Suprapubic skin (tissue), 4 donors: ENCODE measurements at regions not wholly inside any gene's neighbourhood (a gene's known extent, or its start where the extent isn't known, plus 50 kb on each side); places are given as distances from the start of the nearest gene placed in this dataset.

Experiments
- DNase-seq, 2 donors: peaks; one replicate each; pipeline ENCODE4 v3.0.0-alpha.2; 2019; ENCODE audit warnings: low spot score in 2 of 2
- H3K27ac ChIP-seq: fragments of 200-600 bp; sonication (generic); one replicate; pipeline ENCODE4 v1.5.1; 2019
- H3K27me3 ChIP-seq: fragments of 200-600 bp; sonication (generic); one replicate; pipeline ENCODE4 v1.5.1; 2019
- H3K36me3 ChIP-seq: fragments of 200-600 bp; sonication (generic); one replicate; pipeline ENCODE4 v1.5.1; 2019
- H3K4me1 ChIP-seq: fragments of 200-600 bp; sonication (generic); one replicate; pipeline ENCODE4 v1.5.1; 2019
- H3K4me3 ChIP-seq: fragments of 200-600 bp; sonication (generic); one replicate; pipeline ENCODE4 v1.5.1; 2019; ENCODE audit warnings: mild to moderate bottlenecking
- H3K9me3 ChIP-seq: fragments of 200-600 bp; sonication (generic); one replicate; pipeline ENCODE4 v1.5.1; 2019
- EP300 ChIP-seq: sonication (generic); formaldehyde crosslinking; IDR thresholded peaks from one replicate; pipeline ENCODE4 v1.6.1; 2017; ENCODE audit warnings: antibody characterized with exemption
- POLR2A ChIP-seq, 2 donors: fragments of 450-650 bp; IDR thresholded peaks; one replicate each; pipeline ENCODE4 v1.6.1; 2017; ENCODE audit warnings: antibody characterized with exemption in 2 of 2, mild to moderate bottlenecking in 2 of 2, moderate library complexity in 2 of 2
- POLR2AphosphoS5 ChIP-seq, 3 donors: sonication (generic); formaldehyde crosslinking; IDR thresholded peaks; one replicate each; pipeline ENCODE4 v1.6.1; 2017; ENCODE audit warnings: antibody characterized with exemption in 3 of 3
- WGBS: methylation state at CpG from one replicate; pipeline ENCODE4 v1.1.5; 2018; 5-methylcytosine and 5-hydroxymethylcytosine counted together
- TF ChIP-seq, protein P1 (sequence below), 2 donors: fragments of 200-600 bp in 1 of 2; fragments of 450-650 bp in 1 of 2; sonication (generic) in 1 of 2; IDR thresholded peaks; one replicate each; pipeline ENCODE4 v1.5.1; 2016 to 2019; ENCODE audit warnings: antibody characterized with exemption in 2 of 2, mild to moderate bottlenecking in 1 of 2, moderate library complexity in 1 of 2

DNA sequence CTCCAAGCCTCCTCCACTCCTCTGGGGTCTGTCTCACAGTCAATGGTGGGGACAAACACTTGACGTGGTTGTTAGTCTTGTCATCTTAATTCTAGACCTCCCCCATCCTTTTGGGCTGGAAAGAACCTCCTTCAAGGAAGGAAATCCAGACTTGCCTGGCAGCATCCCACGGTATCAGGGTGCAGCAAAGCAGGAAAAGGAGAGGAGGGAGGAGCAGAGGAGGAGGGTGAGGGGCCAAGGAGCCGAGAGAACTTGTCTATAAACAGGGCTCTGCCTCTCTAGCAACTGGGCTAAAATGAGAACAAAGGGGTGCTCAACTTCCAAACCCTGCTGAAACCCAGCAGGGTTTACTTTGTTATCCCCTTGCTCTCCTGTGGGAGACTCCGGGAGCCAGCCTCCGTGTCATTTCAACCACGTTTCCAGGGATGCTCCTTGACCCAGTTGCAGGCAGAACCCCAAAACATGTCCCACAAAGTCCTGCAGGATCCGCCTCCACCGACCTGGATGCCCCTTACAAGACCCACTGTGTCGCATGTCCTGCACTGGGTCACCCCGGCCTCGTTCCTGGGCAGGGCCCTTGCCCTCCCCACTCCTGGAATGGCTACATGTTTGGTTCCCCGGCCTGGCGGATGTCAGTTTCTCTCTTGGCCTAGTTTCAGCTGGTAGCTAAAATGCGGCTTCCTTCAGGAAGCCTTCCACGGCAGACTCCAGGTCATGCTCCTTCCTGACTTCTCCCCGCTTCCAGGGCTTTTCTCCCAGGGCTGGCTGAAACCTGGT, 69.7 kb upstream of the MGMT start:
- DNase-seq = no peak
- Histone ChIP-seq H3K4me3 (no peak overlapping the region), H3K4me1 (no peaks in the 10 kb centered on the region), H3K27me3 (peaks cover 4% of the 10 kb centered on the region), H3K9me3 (no peaks in the 10 kb centered on the region), H3K27ac (no peak overlapping the region), H3K36me3 (no peaks in the 10 kb centered on the region)
- 77% methylated on average over 15 of the region's 16 CpGs for WGBS
- no peak for TF ChIP-seq EP300
- no peak for TF ChIP-seq POLR2AphosphoS5 (IDR thresholded peaks at IDR 0.05)
- TF ChIP-seq, protein P1, sequence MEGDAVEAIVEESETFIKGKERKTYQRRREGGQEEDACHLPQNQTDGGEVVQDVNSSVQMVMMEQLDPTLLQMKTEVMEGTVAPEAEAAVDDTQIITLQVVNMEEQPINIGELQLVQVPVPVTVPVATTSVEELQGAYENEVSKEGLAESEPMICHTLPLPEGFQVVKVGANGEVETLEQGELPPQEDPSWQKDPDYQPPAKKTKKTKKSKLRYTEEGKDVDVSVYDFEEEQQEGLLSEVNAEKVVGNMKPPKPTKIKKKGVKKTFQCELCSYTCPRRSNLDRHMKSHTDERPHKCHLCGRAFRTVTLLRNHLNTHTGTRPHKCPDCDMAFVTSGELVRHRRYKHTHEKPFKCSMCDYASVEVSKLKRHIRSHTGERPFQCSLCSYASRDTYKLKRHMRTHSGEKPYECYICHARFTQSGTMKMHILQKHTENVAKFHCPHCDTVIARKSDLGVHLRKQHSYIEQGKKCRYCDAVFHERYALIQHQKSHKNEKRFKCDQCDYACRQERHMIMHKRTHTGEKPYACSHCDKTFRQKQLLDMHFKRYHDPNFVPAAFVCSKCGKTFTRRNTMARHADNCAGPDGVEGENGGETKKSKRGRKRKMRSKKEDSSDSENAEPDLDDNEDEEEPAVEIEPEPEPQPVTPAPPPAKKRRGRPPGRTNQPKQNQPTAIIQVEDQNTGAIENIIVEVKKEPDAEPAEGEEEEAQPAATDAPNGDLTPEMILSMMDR (IDR thresholded peaks at IDR 0.05) = no peak
- no peak for TF ChIP-seq POLR2A (IDR thresholded peaks at IDR 0.05)

DNA sequence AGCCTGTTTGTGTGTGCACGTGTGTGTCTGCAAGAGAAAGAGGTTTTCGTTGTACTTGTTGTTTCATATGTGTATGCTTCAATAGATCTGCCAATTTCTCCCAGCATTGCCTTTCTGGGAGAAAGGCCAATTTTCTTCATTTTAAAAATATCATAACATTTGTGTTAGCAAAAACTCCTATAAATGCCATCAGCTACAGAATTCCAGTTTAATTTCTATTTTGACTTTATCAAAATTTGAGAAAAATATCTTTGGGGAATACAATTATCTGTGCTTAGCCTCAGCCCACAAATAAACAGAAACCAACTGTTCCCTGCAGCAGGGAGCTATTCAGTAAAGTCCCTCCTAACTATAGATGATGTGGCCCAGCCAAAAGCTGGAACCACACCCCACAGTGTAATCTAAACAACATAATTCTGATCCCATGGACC, 68.3 kb upstream of the MGMT start:
- Histone ChIP-seq H3K9me3 (no peaks in the 10 kb centered on the region), H3K36me3 (no peaks in the 10 kb centered on the region), H3K27me3 (peaks cover 2% of the 10 kb centered on the region), H3K27ac (no peak overlapping the region), H3K4me3 (no peak overlapping the region), H3K4me1 (no peaks in the 10 kb centered on the region)
- TF ChIP-seq POLR2AphosphoS5 (IDR thresholded peaks at IDR 0.05) (no peak), EP300 (no peak), POLR2A (IDR thresholded peaks at IDR 0.05) (no peak)
- TF ChIP-seq, protein P1 (IDR thresholded peaks at IDR 0.05) = no peak
- 21% methylated on average over 2 of the region's 2 CpGs for WGBS
- no peak for DNase-seq

DNA sequence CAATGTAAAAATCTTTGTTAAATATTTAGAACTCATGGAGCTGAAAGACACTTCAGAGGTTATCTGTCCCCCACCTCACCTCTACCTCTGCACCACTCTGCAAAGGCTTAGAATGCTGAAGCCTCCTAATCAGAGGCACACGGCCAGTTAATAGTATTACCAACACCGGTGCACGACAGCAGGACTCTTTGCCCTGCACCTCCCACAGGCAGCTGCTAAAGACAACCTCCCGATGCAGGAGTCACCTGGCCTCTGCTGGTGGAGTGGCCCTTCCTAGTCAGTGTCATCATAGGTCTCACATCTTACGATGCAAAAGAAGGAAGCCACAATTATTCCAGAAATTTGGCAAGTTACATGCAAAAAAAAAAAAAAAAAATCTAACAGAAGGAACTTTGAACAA, 66.6 kb upstream of the MGMT start:
- Histone ChIP-seq H3K27ac (no peak overlapping the region), H3K27me3 (no peaks in the 10 kb centered on the region), H3K4me3 (no peak overlapping the region), H3K4me1 (no peaks in the 10 kb centered on the region), H3K9me3 (no peaks in the 10 kb centered on the region), H3K36me3 (no peaks in the 10 kb centered on the region)
- no peak for DNase-seq
- TF ChIP-seq EP300 = no peak
- TF ChIP-seq, protein P1 (IDR thresholded peaks at IDR 0.05) = no peak
- no peak for TF ChIP-seq POLR2A (IDR thresholded peaks at IDR 0.05)
- TF ChIP-seq POLR2AphosphoS5 (IDR thresholded peaks at IDR 0.05) = no peak
- WGBS = 82% methylated on average over 5 of the region's 5 CpGs

DNA sequence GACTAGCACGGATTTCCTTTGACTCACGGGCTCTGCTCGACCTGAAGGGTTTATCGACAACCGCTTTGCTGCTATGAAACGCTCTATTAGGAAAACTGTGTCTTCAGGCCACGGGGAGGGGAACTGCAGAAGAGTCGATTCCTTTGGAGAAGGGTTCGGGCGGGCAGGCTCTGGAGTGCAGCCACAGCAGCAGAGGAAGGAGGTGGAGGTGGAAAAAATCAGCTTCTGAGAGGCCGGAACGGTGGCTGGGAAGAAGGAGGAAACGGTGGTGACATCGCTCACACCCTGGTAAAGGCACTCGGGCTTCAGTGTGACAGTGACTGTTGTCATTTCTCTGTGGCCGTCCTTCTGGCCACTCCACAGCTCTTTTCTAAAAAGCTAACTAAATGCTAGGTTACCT, 64.6 kb upstream of the MGMT start:
- H3K9me3 ChIP-seq = no peaks in the 10 kb centered on the region
- DNase-seq = no peak
- no peaks in the 10 kb centered on the region for H3K36me3 ChIP-seq
- H3K27me3 ChIP-seq = no peaks in the 10 kb centered on the region
- no peak overlapping the region for H3K4me3 ChIP-seq
- no peak overlapping the region for H3K27ac ChIP-seq
- no peaks in the 10 kb centered on the region for H3K4me1 ChIP-seq
- TF ChIP-seq POLR2A (IDR thresholded peaks at IDR 0.05) (no peak), POLR2AphosphoS5 (IDR thresholded peaks at IDR 0.05) (no peak)
- TF ChIP-seq, protein P1 (IDR thresholded peaks at IDR 0.05) = no peak
- WGBS = 88% methylated on average over 16 of the region's 16 CpGs

DNA sequence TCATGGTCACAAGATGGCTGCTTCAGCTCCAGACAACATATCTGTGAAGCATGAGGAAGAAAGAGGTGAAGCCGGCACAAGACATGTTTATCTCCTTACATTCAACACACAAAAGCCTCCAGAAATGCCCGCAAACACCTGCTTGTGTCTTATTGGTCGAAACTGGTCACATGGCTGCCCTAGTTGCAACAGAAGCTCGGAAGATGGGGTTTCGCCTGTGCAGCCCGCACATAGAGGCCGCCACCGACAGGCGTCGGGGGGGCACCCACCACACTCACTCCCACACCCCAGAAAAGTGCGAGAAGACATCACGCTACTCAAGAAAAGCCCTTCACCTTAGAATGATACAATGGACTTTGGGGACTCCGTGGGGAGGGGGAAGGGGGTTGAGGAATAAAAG, 63.0 kb upstream of the MGMT start:
- WGBS = 93% methylated on average over 13 of the region's 13 CpGs
- Histone ChIP-seq H3K27ac (no peak overlapping the region), H3K4me3 (no peak overlapping the region), H3K9me3 (no peaks in the 10 kb centered on the region), H3K4me1 (no peaks in the 10 kb centered on the region), H3K36me3 (no peaks in the 10 kb centered on the region), H3K27me3 (no peaks in the 10 kb centered on the region)
- TF ChIP-seq, protein P1 (IDR thresholded peaks at IDR 0.05) = no peak
- TF ChIP-seq POLR2A (IDR thresholded peaks at IDR 0.05) (no peak), EP300 (no peak), POLR2AphosphoS5 (IDR thresholded peaks at IDR 0.05) (no peak)
- DNase-seq = no peak
